ENCODE measurements at regions not wholly inside any gene's neighbourhood (a gene's known extent, or its start where the extent isn't known, plus 50 kb on each side); places are given as distances from the start of the nearest gene placed in this dataset.

DNA sequence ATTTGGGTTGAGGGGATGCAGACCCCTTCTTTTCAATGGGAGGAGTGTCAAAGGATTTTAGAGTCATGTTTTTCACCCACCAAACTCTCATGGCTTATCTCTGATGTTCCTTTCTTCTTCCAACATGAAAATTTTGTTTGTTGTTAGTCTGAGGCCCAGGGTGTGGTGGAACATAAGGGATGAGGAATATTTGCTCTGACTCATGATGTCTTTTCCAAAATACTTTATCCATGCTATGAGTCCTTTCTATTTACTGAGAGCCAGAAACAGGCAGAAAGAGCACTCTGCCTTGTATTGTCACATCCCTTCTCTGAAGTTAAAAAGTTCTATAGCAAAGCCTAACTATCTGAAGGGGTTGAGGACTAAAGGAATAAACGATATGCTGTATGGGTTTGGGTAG lies 61.6 kb upstream of the GYPA start:
- DNase-seq (ENCODE audit: low spot score), result no peak

DNA sequence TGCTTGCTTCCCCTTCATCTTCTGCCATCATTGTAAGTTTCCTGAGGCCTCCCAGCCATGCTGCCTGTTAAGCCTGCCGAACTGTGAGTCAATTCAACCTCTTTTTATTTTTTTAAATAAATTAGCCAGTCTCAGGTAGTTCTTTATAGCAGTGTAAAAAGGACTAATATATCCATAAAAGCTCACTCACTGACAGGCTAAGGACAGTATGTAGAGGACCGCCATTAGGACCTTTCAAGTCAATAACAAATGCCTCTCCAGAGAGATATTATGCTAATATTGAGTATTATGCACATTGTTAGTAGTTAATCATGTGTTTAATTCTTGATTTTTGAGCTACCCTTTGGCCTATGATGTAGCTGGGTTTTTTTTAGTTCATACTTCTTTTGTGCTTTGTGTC lies 62.6 kb upstream of the GYPA start:
- DNase-seq (ENCODE audit: low spot score), result no peak

- DNase-seq (ENCODE audit: low spot score), result no peak
Measured at GRCh38 chr4:144204431-144204830, 63.9 kb upstream of the GYPA start.

- no peak for DNase-seq (ENCODE audit: low spot score)
Measured at GRCh38 chr4:144206711-144207110, 66.2 kb upstream of the GYPA start.

- DNase-seq (ENCODE audit: low spot score), result no peak
Measured at GRCh38 chr4:144208074-144208473, 67.6 kb upstream of the GYPA start.

GRCh38 chr4:144209491-144209890 lies 69.0 kb upstream of the GYPA start:
- DNase-seq (ENCODE audit: low spot score), result no peak

DNA sequence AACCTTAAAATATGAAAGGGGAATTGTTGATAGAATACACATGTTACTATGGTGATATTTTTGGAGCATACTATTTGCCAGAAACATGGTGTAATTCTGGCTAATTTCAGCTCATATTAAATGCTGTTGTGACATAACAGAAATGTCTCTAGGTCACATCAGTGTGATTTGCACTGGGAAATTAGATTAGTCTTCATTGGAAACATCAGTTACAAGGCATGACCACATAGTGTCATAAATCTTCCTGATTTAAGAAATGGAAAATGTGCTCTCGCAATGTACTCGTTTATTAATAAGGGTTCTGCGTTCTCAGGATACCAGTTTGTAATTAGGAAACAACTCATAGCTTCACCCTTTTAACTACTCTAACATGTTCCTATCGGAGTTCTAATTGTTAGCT lies 72.9 kb upstream of the GYPA start:
- no peak for DNase-seq (ENCODE audit: low spot score)

GRCh38 chr4:144223149-144223548 lies 82.6 kb upstream of the GYPA start:
- DNase-seq (ENCODE audit: low spot score), result no peak

- DNase-seq (ENCODE audit: low spot score), result no peak
Measured at GRCh38 chr4:144223661-144224060, 83.1 kb upstream of the GYPA start.

GRCh38 chr4:144259285-144259684 lies 118.8 kb upstream of the GYPA start:
- DNase-seq (ENCODE audit: low spot score), result no peak

- no peak for DNase-seq (ENCODE audit: low spot score)
Measured at GRCh38 chr4:144267084-144267483, 126.6 kb upstream of the GYPA start.

DNA sequence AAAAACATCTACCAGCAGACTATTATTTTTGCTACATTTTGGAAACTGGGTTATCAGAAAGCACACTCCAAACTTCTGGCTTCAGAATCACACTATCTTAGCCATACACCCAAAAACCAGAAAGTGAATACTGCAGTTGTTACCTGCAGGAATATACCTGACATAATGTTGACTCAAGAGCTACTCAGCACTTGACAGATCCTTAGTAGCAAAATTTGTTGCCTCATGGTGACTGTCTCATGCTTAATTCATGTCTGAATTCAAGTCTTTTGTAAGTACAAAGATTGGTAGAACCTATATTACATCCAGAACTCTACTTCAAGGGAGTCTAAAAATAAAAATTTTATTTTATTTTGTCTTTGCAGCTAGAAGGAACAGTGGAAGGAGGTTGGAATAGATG lies 140.2 kb upstream of the GYPA start:
- no peak for DNase-seq (ENCODE audit: low spot score)

GRCh38 chr4:144283526-144283925 lies 143.0 kb upstream of the GYPA start:
- no peak for DNase-seq (ENCODE audit: low spot score)

- no peak for DNase-seq (ENCODE audit: low spot score)
Measured at GRCh38 chr4:144284026-144284425, 143.5 kb upstream of the GYPA start.

GRCh38 chr4:144288011-144288903 lies 147.7 kb upstream of the GYPA start:
- DNase-seq (ENCODE audit: low spot score), result peak; percentile 2

DNA sequence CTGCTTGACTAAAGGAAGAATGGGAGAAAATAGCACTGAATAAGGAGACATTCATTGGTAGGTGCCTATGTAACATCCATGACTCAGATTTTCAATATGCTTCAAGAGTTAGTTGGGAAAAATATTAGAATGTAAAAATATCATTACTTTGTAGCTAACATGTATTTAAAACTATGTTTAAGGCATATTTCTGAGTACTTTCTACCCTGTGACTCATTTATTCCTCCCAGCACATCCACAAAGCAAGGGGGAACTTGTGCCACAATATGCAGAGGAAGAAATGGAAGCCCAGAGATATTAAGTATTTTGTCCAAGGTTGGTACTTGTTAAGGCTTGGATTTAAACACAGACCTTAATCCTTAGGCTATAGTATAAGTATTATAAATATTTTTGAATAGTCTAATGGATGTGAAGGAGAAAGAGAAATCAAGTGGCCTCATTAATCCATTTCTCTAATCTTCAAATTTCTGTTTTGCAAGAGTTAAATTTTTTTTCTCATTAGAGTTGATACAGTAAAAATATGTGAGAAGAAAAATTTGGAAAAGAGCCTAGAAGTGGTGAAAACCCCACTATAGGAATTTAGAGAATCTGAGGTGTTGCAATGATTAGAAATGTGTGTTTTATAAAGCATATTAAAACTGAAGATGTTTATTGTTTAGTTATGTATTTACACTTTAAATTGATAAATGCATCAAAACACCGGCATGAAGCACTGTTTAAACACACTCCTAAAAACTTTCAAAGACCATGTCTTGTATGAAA lies 149.3 kb upstream of the GYPA start:
- DNase-seq (ENCODE audit: low spot score), result no peak

DNA sequence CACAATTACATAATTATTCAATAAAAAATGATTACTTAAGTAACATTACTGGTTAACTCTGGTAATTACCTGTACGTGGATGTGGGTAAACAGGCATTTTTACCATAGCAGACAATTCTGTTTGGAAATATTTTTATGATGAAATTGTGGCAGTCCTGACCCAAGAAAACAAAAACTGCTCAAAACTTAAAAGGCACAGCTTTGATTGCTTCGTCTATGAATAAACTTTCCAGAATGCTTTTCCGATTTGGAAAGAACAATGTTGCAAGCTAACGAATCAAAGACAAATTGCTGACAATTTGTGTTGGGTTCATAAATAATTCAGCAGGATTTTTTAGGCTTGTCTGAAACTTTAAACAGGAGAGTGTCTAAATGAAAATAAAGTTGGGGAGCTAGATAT lies 150.6 kb upstream of the GYPA start:
- DNase-seq (ENCODE audit: low spot score), result no peak

GRCh38 chr4:144294211-144294610 lies 153.7 kb upstream of the GYPA start:
- no peak for DNase-seq (ENCODE audit: low spot score)

DNA sequence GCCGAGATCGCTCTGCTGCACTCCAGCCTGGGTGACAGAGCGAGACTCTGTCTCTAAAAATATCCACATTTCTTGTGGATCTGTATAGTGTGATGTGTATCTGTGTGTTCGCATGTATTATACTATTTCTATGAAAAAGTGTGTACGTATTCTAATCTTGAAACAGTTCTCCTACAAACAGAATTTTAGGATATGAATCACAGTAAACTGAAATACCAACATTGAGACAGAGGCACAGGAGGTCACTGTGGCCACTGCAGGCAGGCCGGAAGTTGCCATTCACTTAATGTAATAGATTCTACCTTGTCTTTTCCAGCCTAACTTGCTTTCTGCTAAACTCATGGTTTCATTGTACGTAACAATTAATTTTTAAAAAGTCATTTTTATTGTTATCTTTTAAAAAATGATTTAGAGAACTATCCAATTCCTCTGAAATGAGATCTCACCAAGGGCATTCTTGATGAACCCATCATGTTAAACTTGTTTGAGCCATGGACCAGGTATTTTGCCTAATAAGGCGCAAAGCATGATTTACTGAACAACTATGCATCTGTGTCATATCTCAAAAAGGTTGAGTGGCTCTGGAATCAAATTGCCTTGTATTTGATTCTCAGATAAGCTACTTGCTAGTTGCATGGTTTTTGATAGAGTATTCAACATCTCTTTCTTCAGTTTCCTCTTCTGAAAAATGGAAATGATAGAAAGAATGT lies 154.9 kb upstream of the GYPA start:
- DNase-seq (ENCODE audit: low spot score), result no peak

- no peak for DNase-seq (ENCODE audit: low spot score)
Measured at GRCh38 chr4:144296941-144297340, 156.4 kb upstream of the GYPA start.

DNA sequence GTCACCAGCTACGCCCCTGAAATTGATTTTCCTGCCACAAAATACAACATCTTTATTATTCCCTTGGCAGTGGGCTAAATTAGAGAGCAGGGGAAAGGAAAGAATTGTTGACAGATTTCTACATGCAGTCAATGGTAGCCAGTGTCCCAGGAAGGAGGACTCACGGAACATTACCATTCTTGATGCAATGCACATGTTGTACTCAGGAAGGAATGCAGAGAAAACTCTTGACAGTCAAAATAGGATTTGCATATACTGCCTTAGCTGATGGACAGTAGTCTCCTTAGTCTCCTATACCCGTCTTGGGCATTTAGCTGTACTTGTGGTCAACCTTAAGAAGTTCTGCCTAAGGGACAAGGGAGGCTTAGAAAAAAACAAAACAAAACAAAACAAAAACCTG lies 158.0 kb upstream of the GYPA start:
- no peak for DNase-seq (ENCODE audit: low spot score)

DNA sequence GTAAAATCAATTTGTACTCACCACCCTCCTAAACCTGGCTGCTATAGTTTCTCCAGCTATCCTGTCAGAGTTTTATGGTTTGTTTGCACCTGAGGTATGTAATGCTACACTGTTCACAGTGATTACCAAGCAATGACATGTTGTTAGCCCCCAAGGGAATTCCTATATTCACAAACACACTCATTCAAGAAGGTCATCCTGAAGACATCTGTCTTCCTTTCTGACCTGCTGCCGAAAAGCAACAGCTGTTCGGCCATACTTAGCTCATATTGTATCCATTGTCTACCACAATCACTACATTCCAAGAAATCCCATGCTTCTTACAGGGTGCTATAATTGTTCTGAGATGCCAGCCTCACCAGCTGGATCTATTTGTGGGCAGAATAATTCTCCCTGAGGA lies 160.1 kb upstream of the GYPA start:
- no peak for DNase-seq (ENCODE audit: low spot score)
